Uterus (tissue), 2 donors: ENCODE measurements at regions not wholly inside any gene's neighbourhood (a gene's known extent, or its start where the extent isn't known, plus 50 kb on each side); places are given as distances from the start of the nearest gene placed in this dataset.

ENCODE experiments used
- CTCF ChIP-seq, 4 experiments: fragments of 200-600 bp in 2 of 4; fragments of 450-650 bp in 2 of 4; sonication (generic) in 2 of 4; IDR thresholded peaks; one replicate each; pipeline ENCODE4 v1.5.1; 2016 to 2019; ENCODE audit warnings: antibody characterized with exemption in 4 of 4, mild to moderate bottlenecking in 2 of 4, moderate library complexity in 1 of 4
- POLR2A ChIP-seq, 2 donors: fragments of 450-650 bp; IDR thresholded peaks; one replicate each; pipeline ENCODE4 v1.6.1; 2016; ENCODE audit warnings: antibody characterized with exemption in 2 of 2, mild to moderate bottlenecking in 1 of 2, moderate library complexity in 1 of 2

DNA sequence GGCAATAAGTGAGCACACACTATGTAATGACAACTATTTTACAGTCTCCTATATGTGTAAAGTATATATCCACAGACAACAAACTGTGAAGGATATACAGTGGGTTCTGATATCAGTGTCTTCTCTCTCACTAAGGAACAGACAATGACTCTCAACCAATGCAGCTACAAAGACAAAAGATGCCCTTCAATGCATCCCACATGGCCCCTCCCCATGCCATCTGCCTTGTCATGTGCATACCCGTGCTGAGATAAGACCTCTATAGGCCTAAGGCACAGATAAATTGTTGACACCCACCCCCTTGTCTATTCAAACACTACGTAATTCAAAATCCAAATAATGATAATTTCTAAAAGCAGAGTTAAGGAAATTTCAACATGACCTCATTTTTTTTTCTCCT, 1123.5 kb upstream of the MAP3K7 start:
- TF ChIP-seq CTCF (IDR thresholded peaks at IDR 0.05), result no peak
- no peak for TF ChIP-seq POLR2A (IDR thresholded peaks at IDR 0.05)
